SH-SY5Y (cell line): ENCODE measurements at regions not wholly inside any gene's neighbourhood (a gene's known extent, or its start where the extent isn't known, plus 50 kb on each side); places are given as distances from the start of the nearest gene placed in this dataset.

Experiments
- GATA2 ChIP-seq: IDR thresholded peaks from 2 replicates; pipeline ENCODE4 v1.6.1; 2011; ENCODE audit warnings: mild to moderate bottlenecking, low read depth, low read length
- GATA3 ChIP-seq: IDR thresholded peaks from 2 replicates; pipeline ENCODE4 v1.6.1; 2011; ENCODE audit warnings: low read depth, mild to moderate bottlenecking, low read length, moderate library complexity

- TF ChIP-seq GATA3 (no peak), GATA2 (no peak)
Observed at GRCh38 chr18:39589496-39589895, 2023.9 kb upstream of the CELF4 start.
